ENCODE measurements at regions not wholly inside any gene's neighbourhood (a gene's known extent, or its start where the extent isn't known, plus 50 kb on each side); places are given as distances from the start of the nearest gene placed in this dataset.

- no peak for DNase-seq (ENCODE audit: low read depth in 1 of 2, low spot score in 1 of 2)
- H3K4me3 ChIP-seq = no peak overlapping the region
- TF ChIP-seq CTCF (IDR thresholded peaks at IDR 0.05; ENCODE audit: low read depth, low read length) = no peak
- no peak overlapping the region for H3K27ac ChIP-seq
- no peaks in the 10 kb centered on the region for H3K36me3 ChIP-seq
- no peaks in the 10 kb centered on the region for H3K4me1 ChIP-seq (ENCODE audit: low read depth)
- H3K9me3 ChIP-seq (ENCODE audit: low read depth) = no peaks in the 10 kb centered on the region
- no peaks in the 10 kb centered on the region for H3K27me3 ChIP-seq
These were observed 296.1 kb downstream of the GLRX3 start for GRCh38 chr10:130432271-130432670.

GRCh38 chr10:130432850-130433249, 296.7 kb downstream of the GLRX3 start:
- H3K4me1 ChIP-seq (ENCODE audit: low read depth) = no peaks in the 10 kb centered on the region
- TF ChIP-seq CTCF (IDR thresholded peaks at IDR 0.05; ENCODE audit: low read depth, low read length) = no peak
- H3K4me3 ChIP-seq = no peak overlapping the region
- no peaks in the 10 kb centered on the region for H3K36me3 ChIP-seq
- DNase-seq (ENCODE audit: low read depth in 1 of 2, low spot score in 1 of 2) = no peak
- no peaks in the 10 kb centered on the region for H3K27me3 ChIP-seq
- H3K27ac ChIP-seq = no peak overlapping the region
- no peaks in the 10 kb centered on the region for H3K9me3 ChIP-seq (ENCODE audit: low read depth)

- H3K36me3 ChIP-seq = no peaks in the 10 kb centered on the region
- DNase-seq (ENCODE audit: low read depth in 1 of 2, low spot score in 1 of 2) = no peak
- TF ChIP-seq CTCF (IDR thresholded peaks at IDR 0.05; ENCODE audit: low read depth, low read length) = no peak
- no peak overlapping the region for H3K27ac ChIP-seq
- H3K4me1 ChIP-seq (ENCODE audit: low read depth) = no peaks in the 10 kb centered on the region
- no peaks in the 10 kb centered on the region for H3K9me3 ChIP-seq (ENCODE audit: low read depth)
- no peaks in the 10 kb centered on the region for H3K27me3 ChIP-seq
- H3K4me3 ChIP-seq = no peak overlapping the region
These were observed 298.5 kb downstream of the GLRX3 start for GRCh38 chr10:130434446-130435385.

- Histone ChIP-seq H3K4me3 (no peak overlapping the region), H3K9me3 (ENCODE audit: low read depth) (no peaks in the 10 kb centered on the region), H3K36me3 (no peaks in the 10 kb centered on the region), H3K27ac (no peak overlapping the region), H3K4me1 (ENCODE audit: low read depth) (no peaks in the 10 kb centered on the region), H3K27me3 (no peaks in the 10 kb centered on the region)
- no peak for TF ChIP-seq CTCF (IDR thresholded peaks at IDR 0.05; ENCODE audit: low read depth, low read length)
- DNase-seq (ENCODE audit: low read depth in 1 of 2, low spot score in 1 of 2) = no peak
These were observed 299.8 kb downstream of the GLRX3 start for GRCh38 chr10:130435961-130436360.

GRCh38 chr10:130438861-130439260, 302.7 kb downstream of the GLRX3 start:
- Histone ChIP-seq H3K36me3 (no peaks in the 10 kb centered on the region), H3K4me3 (no peak overlapping the region), H3K9me3 (ENCODE audit: low read depth) (no peaks in the 10 kb centered on the region), H3K27ac (no peak overlapping the region), H3K27me3 (no peaks in the 10 kb centered on the region), H3K4me1 (ENCODE audit: low read depth) (no peaks in the 10 kb centered on the region)
- DNase-seq (ENCODE audit: low read depth in 1 of 2, low spot score in 1 of 2) = no peak
- no peak for TF ChIP-seq CTCF (IDR thresholded peaks at IDR 0.05; ENCODE audit: low read depth, low read length)
